Ovary (tissue), 7 donors: ENCODE measurements at regions not wholly inside any gene's neighbourhood (a gene's known extent, or its start where the extent isn't known, plus 50 kb on each side); places are given as distances from the start of the nearest gene placed in this dataset.

Experiments
- DNase-seq, 5 donors: peaks; one replicate each; pipeline ENCODE4 v3.0.0-alpha.2; 2019 to 2020
- H3K27ac ChIP-seq, 2 donors: fragments of 200-600 bp; one replicate each; pipeline versions ENCODE4 v1.5.1 to v1.8.0; 2019 to 2022
- H3K27me3 ChIP-seq: fragments of 200-600 bp; one replicate; pipeline ENCODE4 v1.8.0; 2022
- H3K36me3 ChIP-seq: fragments of 200-600 bp; sonication (generic); one replicate; pipeline ENCODE4 v1.5.1; 2019
- H3K4me1 ChIP-seq: one replicate; pipeline ENCODE4 v1.8.1; 2013; ENCODE audit warnings: mild to moderate bottlenecking, moderate library complexity; ENCODE audit not compliant: insufficient read depth
- H3K4me3 ChIP-seq: fragments of 200-600 bp; sonication (generic); one replicate; pipeline ENCODE4 v1.5.1; 2017
- H3K9me3 ChIP-seq, 2 donors: fragments of 200-600 bp in 1 of 2; sonication (generic) in 1 of 2; one replicate each; pipeline versions ENCODE4 v1.5.1 to v1.8.1; 2013 to 2019; ENCODE audit warnings: mild to moderate bottlenecking in 1 of 2, moderate library complexity in 1 of 2
- CTCF ChIP-seq, 3 donors: fragments of 450-650 bp in 2 of 3; fragments of 200-600 bp in 1 of 3; IDR thresholded peaks; one replicate each; pipeline versions ENCODE4 v1.5.1 to v1.8.0; 2016 to 2022; ENCODE audit warnings: antibody characterized with exemption in 3 of 3, mild to moderate bottlenecking in 1 of 3
- EP300 ChIP-seq: sonication (generic); formaldehyde crosslinking; IDR thresholded peaks from one replicate; pipeline ENCODE4 v1.6.1; 2017; ENCODE audit warnings: antibody characterized with exemption
- POLR2A ChIP-seq: fragments of 450-650 bp; IDR thresholded peaks from one replicate; pipeline ENCODE4 v1.6.1; 2017; ENCODE audit warnings: antibody characterized with exemption, mild to moderate bottlenecking, moderate library complexity
- WGBS, 3 donors: extraction: QIAGEN DNeasy Blood & Tissue Kit in 1 of 3; methylation state at CpG; one replicate each; pipeline versions ENCODE4 v1.1.5 to v1.1.7; 2013 to 2017; 5-methylcytosine and 5-hydroxymethylcytosine counted together
- intact Hi-C, 4 donors: fragments of 100-400 bp; cut with DNase I; formaldehyde crosslinking; loops; one replicate each; pipeline versions ENCODE4 v1.11.0 to v1.15.1; 2022 to 2023
- donor health status: DM: no; HTN: no; CAD: no; lungs with moderate emphysema.
- donor health status: DM: no; HTN: no; CAD: no.
- donor health status: Bipolar disorder and iron deficiency.
- donor health status: DM: no; HTN: no; CAD: no.
- donor health status: DM: yes; HTN: yes; CAD: no.

GRCh38 chr6:8269094-8269493 is 166.3 kb downstream of the SLC35B3 start:
- H3K27ac ChIP-seq, result no peak overlapping the region
- H3K27me3 ChIP-seq, result no peaks in the 10 kb centered on the region
- 68 to 89% (median 74%) methylated on average over 2 of the region's 2 CpGs for WGBS, 3 donors
- no peaks in the 10 kb centered on the region for H3K36me3 ChIP-seq
- TF ChIP-seq EP300 (no peak), POLR2A (no peak), CTCF (IDR thresholded peaks at IDR 0.05) (no peak)
- intact Hi-C loops, result no loop called here
- no peaks in the 10 kb centered on the region for H3K9me3 ChIP-seq
- no peak overlapping the region for H3K4me3 ChIP-seq
- no peak for DNase-seq
- H3K4me1 ChIP-seq, result no peaks in the 10 kb centered on the region

- no peak for DNase-seq
- no peak overlapping the region for H3K27ac ChIP-seq
- no peak overlapping the region for H3K4me3 ChIP-seq
- no peaks in the 10 kb centered on the region for H3K36me3 ChIP-seq
- H3K9me3 ChIP-seq, result no peaks in the 10 kb centered on the region
- intact Hi-C loops, result no loop called here
- no peak for TF ChIP-seq EP300
- TF ChIP-seq CTCF (IDR thresholded peaks at IDR 0.05), result no peak
- no peak for TF ChIP-seq POLR2A
- 78 to 87% (median 79%) methylated on average over 9 of the region's 9 CpGs for WGBS, 3 donors
- H3K4me1 ChIP-seq, result no peaks in the 10 kb centered on the region
- no peaks in the 10 kb centered on the region for H3K27me3 ChIP-seq
Observed at GRCh38 chr6:8268606-8269005, 166.3 kb upstream of the EEF1E1 start.

GRCh38 chr6:8268156-8268555 is 165.8 kb upstream of the EEF1E1 start:
- DNase-seq, result no peak
- WGBS, 3 donors, result 50 to 62% (median 55%) methylated on average over 1 of the region's 1 CpG
- Histone ChIP-seq H3K4me1 (no peaks in the 10 kb centered on the region), H3K27ac (no peak overlapping the region), H3K4me3 (no peak overlapping the region), H3K27me3 (no peaks in the 10 kb centered on the region), H3K36me3 (no peaks in the 10 kb centered on the region), H3K9me3 (no peaks in the 10 kb centered on the region)
- intact Hi-C loops, result no loop called here
- TF ChIP-seq CTCF (IDR thresholded peaks at IDR 0.05) (no peak), POLR2A (no peak), EP300 (no peak)

- no peak overlapping the region for H3K4me3 ChIP-seq
- no peaks in the 10 kb centered on the region for H3K4me1 ChIP-seq
- no peak for DNase-seq
- WGBS, 3 donors, result 7 to 17% (median 12%) methylated on average over 3 of the region's 3 CpGs
- no peak for TF ChIP-seq POLR2A
- TF ChIP-seq CTCF (IDR thresholded peaks at IDR 0.05), result no peak
- TF ChIP-seq EP300, result no peak
- no peaks in the 10 kb centered on the region for H3K27me3 ChIP-seq
- no peaks in the 10 kb centered on the region for H3K36me3 ChIP-seq
- no peak overlapping the region for H3K27ac ChIP-seq
- no peaks in the 10 kb centered on the region for H3K9me3 ChIP-seq
- intact Hi-C loops, result no loop called here
Observed at GRCh38 chr6:8260610-8261009, 158.3 kb upstream of the EEF1E1 start.

GRCh38 chr6:8246403-8246802 is 144.1 kb upstream of the EEF1E1 start:
- no peak for DNase-seq
- no peak for TF ChIP-seq POLR2A
- no peak for TF ChIP-seq EP300
- no peak for TF ChIP-seq CTCF (IDR thresholded peaks at IDR 0.05)
- 52 to 57% (median 57%) methylated on average over 2 of the region's 2 CpGs for WGBS, 3 donors
- Histone ChIP-seq H3K36me3 (no peaks in the 10 kb centered on the region), H3K4me1 (no peaks in the 10 kb centered on the region), H3K9me3 (no peaks in the 10 kb centered on the region), H3K27me3 (no peaks in the 10 kb centered on the region), H3K4me3 (no peak overlapping the region), H3K27ac (no peak overlapping the region)
- intact Hi-C loops, result no loop called here
